ENCODE measurements at regions not wholly inside any gene's neighbourhood (a gene's known extent, or its start where the extent isn't known, plus 50 kb on each side); places are given as distances from the start of the nearest gene placed in this dataset.
A peak's percentile ranks its signal among the peaks of the same experiment; 100 is the strongest.

DNA sequence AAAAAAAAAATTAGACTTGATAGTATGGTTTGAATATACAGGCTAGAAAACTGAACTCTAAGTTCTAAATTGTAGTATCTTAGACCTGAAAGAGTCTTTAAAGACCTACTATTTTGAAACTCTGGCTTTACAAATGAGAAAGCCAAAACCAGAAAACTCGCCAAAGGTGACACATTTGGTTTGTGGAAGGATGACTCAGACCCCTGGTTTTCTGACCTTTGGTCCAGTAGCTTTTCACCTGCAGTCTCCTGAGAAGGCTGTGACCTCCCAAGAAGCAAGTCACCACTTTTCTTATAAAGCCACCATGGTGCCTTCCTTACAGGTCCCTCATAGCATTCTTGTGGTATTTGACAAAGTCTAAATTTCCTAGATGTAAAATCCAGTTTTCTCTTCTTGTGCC is 102.1 kb upstream of the CEP78 start:
- Histone ChIP-seq H3F3A (ENCODE audit: insufficient read depth) (no peaks in the 10 kb centered on the region), H3K27me3 (replicated peaks; ENCODE audit: insufficient read depth) (no peaks in the 10 kb centered on the region; the same call in 1 of the 2 replicates), H3K9me3 (ENCODE audit: low read depth) (no peaks in the 10 kb centered on the region), H3K9me2 (ENCODE audit: insufficient read depth) (no peaks in the 10 kb centered on the region), H3K79me2 (ENCODE audit: insufficient read depth) (no peaks in the 10 kb centered on the region), H3K4me2 (ENCODE audit: unreplicated experiment) (no peak overlapping the region), H3K36me3 (ENCODE audit: low read depth) (no peaks in the 10 kb centered on the region), H3K27ac (no peak overlapping the region), H3K9ac (no peak overlapping the region), H3K4me1 (ENCODE audit: insufficient read depth) (no peaks in the 10 kb centered on the region), H4K20me1 (ENCODE audit: insufficient read depth) (no peaks in the 10 kb centered on the region), H3K4me3 (no peak overlapping the region), H2AFZ (no peak overlapping the region)
- TF ChIP-seq EZH2phosphoT487 (IDR thresholded peaks at IDR 0.05; ENCODE audit: insufficient read depth, low read depth) = no peak
- no peak for TF ChIP-seq EZH2 (IDR thresholded peaks at IDR 0.05; ENCODE audit: insufficient read depth, poor library complexity, severe bottlenecking)
- in situ Hi-C loops (cut with MboI) = no loop called here
- peak; percentile 14 for DNase-seq
- WGBS, 2 experiments (ENCODE audit: low coverage in 1 of 2, low lambda C conversion rate in 2 of 2, missing lambda C conversion rate in 2 of 2) = 79 to 81% methylated on average over 1 of the region's 1 CpG

DNA sequence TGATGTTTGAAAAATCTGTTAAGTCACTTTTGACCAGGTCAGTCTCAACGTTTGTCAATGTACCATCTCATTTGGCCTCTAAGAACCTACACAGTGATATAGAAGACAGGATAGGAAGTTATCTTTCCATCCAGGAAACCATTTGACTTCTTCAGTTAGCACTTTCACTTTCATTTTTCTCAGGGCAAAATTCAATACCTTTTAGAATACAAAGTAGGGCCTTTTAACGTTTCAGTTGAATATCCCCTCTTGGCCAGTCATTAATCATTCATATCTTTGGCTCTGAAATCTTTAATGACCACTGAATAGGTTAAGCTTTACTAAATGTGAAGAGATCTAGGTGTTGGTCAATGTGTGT is 101.1 kb upstream of the GNAQ start:
- Histone ChIP-seq H3K9ac (no peak overlapping the region), H3K27ac (no peak overlapping the region), H3K9me3 (ENCODE audit: low read depth) (no peaks in the 10 kb centered on the region), H3F3A (ENCODE audit: insufficient read depth) (no peaks in the 10 kb centered on the region), H3K79me2 (ENCODE audit: insufficient read depth) (no peaks in the 10 kb centered on the region), H3K27me3 (replicated peaks; ENCODE audit: insufficient read depth) (peaks cover under 1% of the 10 kb centered on the region; the same call in 1 of the 2 replicates), H3K4me3 (peak overlapping the region; percentile 21), H4K20me1 (ENCODE audit: insufficient read depth) (no peaks in the 10 kb centered on the region), H3K36me3 (ENCODE audit: low read depth) (no peaks in the 10 kb centered on the region), H3K4me1 (ENCODE audit: insufficient read depth) (no peaks in the 10 kb centered on the region), H3K9me2 (ENCODE audit: insufficient read depth) (no peaks in the 10 kb centered on the region), H2AFZ (peak overlapping the region; percentile 64), H3K4me2 (ENCODE audit: unreplicated experiment) (peak overlapping the region; percentile 35)
- TF ChIP-seq EZH2phosphoT487 (IDR thresholded peaks at IDR 0.05; ENCODE audit: insufficient read depth, low read depth) (no peak), EZH2 (IDR thresholded peaks at IDR 0.05; ENCODE audit: insufficient read depth, poor library complexity, severe bottlenecking) (no peak)
- 22 to 27% methylated on average over 2 of the region's 2 CpGs for WGBS, 2 experiments (ENCODE audit: low coverage in 1 of 2, low lambda C conversion rate in 2 of 2, missing lambda C conversion rate in 2 of 2)
- in situ Hi-C loops (cut with MboI) = no loop called here
- DNase-seq = no peak

- Histone ChIP-seq H3K9ac (no peak overlapping the region), H3F3A (ENCODE audit: insufficient read depth) (no peaks in the 10 kb centered on the region), H3K27me3 (replicated peaks; ENCODE audit: insufficient read depth) (peaks cover 6% of the 10 kb centered on the region; the same call in 1 of the 2 replicates), H4K20me1 (ENCODE audit: insufficient read depth) (no peaks in the 10 kb centered on the region), H3K27ac (no peak overlapping the region), H3K4me1 (ENCODE audit: insufficient read depth) (no peaks in the 10 kb centered on the region), H3K36me3 (ENCODE audit: low read depth) (no peaks in the 10 kb centered on the region), H2AFZ (peak overlapping the region; percentile 64), H3K4me2 (ENCODE audit: unreplicated experiment) (peak overlapping the region; percentile 35), H3K9me3 (ENCODE audit: low read depth) (no peaks in the 10 kb centered on the region), H3K9me2 (ENCODE audit: insufficient read depth) (no peaks in the 10 kb centered on the region), H3K79me2 (ENCODE audit: insufficient read depth) (no peaks in the 10 kb centered on the region), H3K4me3 (peak overlapping the region; percentile 21)
- TF ChIP-seq EZH2phosphoT487 (IDR thresholded peaks at IDR 0.05; ENCODE audit: insufficient read depth, low read depth) (no peak), EZH2 (IDR thresholded peaks at IDR 0.05; ENCODE audit: insufficient read depth, poor library complexity, severe bottlenecking) (no peak)
- WGBS, 2 experiments (ENCODE audit: low coverage in 1 of 2, low lambda C conversion rate in 2 of 2, missing lambda C conversion rate in 2 of 2) = 52 to 58% methylated on average over 2 of the region's 2 CpGs
- in situ Hi-C loops (cut with MboI) = no loop called here
- peak; percentile 41 for DNase-seq
Measured at GRCh38 chr9:78131969-78132700, 100.5 kb upstream of the GNAQ start.

DNA sequence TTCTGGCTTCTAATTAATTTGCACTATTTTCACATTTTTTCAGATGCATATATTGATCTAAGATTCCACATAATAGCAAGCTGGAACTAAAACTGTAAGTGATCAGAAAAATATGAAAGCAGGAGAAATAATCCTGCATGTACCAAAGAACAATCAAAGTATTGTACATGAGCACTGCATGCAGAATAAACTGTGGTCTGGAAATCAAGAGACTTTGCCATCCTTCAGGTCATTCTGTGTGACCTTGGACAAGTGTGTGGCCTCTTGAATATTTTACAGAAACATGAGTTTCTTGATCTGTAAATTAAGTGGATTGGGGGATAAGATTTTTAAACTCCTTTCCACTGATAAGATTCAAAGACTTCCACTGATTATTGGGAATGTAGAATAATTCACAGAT is 99.2 kb upstream of the GNAQ start:
- in situ Hi-C loops (cut with MboI) = no loop called here

More for the DNA sequence above, 99.2 kb upstream of the GNAQ start:
- H3K36me3 ChIP-seq (ENCODE audit: low read depth) = no peaks in the 10 kb centered on the region
- H3K9ac ChIP-seq = no peak overlapping the region
- no peak overlapping the region for H3K27ac ChIP-seq
- H3K27me3 ChIP-seq (replicated peaks; ENCODE audit: insufficient read depth) = peaks cover 6% of the 10 kb centered on the region; the same call in 1 of the 2 replicates
- H3K9me3 ChIP-seq (ENCODE audit: low read depth) = no peaks in the 10 kb centered on the region
- no peak overlapping the region for H2AFZ ChIP-seq
- no peaks in the 10 kb centered on the region for H3K9me2 ChIP-seq (ENCODE audit: insufficient read depth)
- H4K20me1 ChIP-seq (ENCODE audit: insufficient read depth) = no peaks in the 10 kb centered on the region
- TF ChIP-seq EZH2phosphoT487 (IDR thresholded peaks at IDR 0.05; ENCODE audit: insufficient read depth, low read depth) (no peak), EZH2 (IDR thresholded peaks at IDR 0.05; ENCODE audit: insufficient read depth, poor library complexity, severe bottlenecking) (no peak)
- DNase-seq = no peak
- H3K4me2 ChIP-seq (ENCODE audit: unreplicated experiment) = no peak overlapping the region
- H3K4me1 ChIP-seq (ENCODE audit: insufficient read depth) = no peaks in the 10 kb centered on the region
- no peaks in the 10 kb centered on the region for H3F3A ChIP-seq (ENCODE audit: insufficient read depth)
- no peaks in the 10 kb centered on the region for H3K79me2 ChIP-seq (ENCODE audit: insufficient read depth)
- H3K4me3 ChIP-seq = no peak overlapping the region

All from GM23248 (cell line).